HG03175 (cell line): ENCODE measurements at regions not wholly inside any gene's neighbourhood (a gene's known extent, or its start where the extent isn't known, plus 50 kb on each side); places are given as distances from the start of the nearest gene placed in this dataset.

Experiments
- ATAC-seq: cut with Tn5 transposase; IDR thresholded peaks from one replicate; pipeline ENCODE4 v1.9.1; 2021; ENCODE audit warnings: mild to moderate bottlenecking, moderate library complexity; ENCODE audit not compliant: unreplicated experiment

DNA sequence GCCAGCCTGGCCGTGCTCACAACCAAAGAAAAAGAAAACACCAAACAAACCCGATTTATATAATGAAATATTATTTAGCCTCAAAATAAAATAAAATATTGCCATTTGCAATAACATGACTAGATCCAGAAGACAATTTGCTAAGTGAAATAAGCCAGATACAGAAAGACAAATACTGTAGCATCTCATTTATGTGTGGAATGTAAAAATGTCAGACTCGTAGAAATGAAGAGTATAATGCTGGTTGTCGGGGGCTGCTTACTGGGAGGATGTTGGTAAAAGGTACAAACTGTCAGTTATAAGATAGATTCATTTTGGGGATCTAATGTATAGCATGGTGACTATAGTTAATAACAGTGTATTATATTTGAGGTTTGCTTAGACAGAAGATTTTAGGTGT, 269.7 kb downstream of the THBS2 start:
- no peak for ATAC-seq

DNA sequence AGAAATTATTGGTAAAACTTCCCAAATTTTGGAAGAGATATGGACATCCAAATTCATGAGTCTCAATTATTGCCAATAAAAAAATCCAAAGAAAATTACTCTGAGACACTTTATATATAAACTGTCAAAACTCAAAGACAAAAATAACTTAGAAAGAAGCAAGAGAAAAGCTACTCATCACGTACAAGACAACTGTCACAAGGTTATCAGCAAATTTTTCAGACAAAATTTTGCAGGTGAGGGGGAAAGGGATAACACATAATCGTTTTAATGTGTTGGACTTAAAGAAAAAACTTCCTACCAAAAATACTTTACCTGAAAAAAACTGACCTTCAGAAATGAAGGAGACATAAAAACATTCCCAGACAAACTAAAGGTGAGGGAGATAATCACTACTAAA, 272.5 kb downstream of the THBS2 start:
- no peak for ATAC-seq

GRCh38 chr6:168979254-168979653, 274.4 kb downstream of the THBS2 start:
- ATAC-seq: no peak

DNA sequence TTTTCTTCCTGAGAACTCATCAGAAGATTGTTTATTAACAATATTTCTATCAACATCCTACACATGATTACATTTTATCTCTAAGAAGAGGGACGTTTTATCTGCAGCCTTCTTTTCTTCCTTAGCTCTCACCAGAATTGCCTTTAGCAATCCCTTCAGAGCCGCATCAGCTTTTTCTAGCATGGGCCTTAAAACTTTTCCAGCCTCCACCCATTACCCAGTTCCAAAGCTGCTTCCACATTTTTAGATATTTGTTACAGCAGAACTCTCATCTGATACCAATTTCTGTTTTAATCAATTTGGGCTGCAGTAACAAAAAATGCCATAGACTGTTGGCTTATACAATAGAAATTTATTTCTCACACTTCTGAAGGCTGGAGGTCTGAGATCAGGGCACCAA, 281.5 kb downstream of the THBS2 start:
- no peak for ATAC-seq

DNA sequence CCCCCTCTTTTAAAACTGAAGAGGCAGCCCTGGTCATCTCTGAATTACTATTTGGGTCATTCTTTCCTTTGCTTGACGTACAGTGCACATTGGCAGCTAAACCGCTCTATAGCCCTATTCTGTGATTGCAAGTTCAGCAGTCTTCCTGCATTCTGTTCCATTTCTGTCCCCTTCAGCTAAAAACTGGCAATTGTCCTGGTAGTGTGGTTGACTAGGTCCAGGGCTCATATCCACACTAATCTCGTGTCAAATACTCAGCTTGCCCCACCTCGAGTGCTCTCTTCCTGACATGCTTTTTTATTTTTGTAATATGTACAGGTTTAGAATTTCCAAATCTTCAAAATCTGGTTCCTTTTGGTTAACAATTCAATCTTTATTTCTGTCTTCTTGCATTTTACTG, 282.1 kb downstream of the THBS2 start:
- ATAC-seq: no peak

DNA sequence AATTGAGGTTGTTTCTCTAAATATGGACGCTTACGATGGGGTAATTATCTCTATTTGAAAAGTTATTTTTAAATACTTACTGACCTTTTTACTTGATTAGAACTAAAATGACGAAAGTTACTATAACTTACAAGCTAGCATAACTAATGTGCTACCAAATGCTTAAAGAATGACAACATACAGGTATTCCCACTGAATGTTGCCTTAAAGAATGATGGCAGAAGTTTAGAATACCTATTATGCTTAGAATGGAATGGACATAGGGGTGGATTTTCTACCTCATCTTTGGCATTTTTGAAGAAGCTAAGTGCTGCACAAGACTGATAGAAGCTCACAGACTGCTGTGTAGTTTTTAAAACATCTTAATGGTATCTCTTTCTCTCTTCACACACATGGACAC, 284.8 kb downstream of the THBS2 start:
- no peak for ATAC-seq

GRCh38 chr6:168968228-168968627, 285.4 kb downstream of the THBS2 start:
- peak; percentile 70 for ATAC-seq

DNA sequence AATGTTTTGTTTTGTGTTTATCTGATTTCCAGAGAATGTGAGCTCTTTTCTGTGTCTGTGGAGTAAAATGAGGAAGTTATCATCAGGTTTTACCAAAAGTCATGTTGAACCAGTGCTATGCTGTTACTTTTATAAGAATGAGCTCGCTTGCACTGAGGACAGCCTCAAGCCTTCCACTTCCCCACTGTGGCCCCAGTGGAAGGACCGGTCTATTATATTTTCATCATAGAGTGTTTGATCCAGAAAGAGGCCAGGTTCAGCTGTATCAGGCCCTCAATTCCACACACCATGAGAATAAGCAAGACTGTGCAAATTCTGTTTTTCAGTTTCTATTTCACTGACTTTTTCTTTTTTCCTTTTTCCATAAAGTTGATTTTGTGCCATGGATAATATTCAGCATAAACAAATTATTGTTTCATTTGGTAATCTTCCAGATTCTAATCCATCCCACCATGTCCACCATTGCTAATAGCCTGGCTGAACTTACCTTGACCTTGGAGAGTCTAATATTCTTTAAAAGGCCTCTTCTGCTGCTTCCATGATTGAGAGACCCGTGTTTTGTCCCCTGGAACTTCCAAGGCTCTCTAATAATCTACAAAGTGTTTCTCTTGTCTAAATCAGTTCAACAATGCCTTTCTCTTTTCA, 286.2 kb downstream of the THBS2 start:
- ATAC-seq: no peak

DNA sequence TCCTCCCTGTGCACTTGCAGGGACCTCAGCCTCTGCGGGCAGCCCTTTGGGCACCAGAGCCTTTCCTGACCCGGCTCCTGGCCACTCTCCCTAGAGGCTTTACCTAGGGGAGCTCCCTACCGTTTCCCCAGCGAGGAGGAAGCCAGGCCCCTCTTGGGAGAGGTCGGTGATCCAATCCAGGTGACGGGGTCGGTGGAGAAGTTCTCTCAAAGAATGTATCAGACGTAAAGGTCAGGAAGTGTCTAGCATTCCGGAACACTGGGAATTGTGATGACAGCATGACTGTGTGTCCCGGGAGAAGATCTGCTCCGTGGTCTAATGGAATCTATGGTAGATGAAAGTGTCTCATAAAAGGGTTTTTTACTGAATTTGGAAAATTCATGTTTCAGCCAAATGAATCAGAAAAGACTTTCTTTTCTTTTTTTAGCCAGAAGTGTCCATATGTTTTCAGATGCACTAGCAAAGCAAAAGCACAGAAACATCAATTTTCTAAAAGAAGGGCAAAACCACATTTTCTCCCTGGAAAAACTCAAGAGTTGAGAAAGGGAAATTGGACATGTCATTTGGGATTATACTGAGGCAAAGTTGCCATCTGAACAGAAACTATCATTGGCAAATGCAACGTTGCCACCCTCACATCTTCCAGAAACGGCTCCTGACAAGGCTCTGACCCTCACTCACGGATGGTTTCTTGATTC, 289.4 kb downstream of the THBS2 start:
- ATAC-seq: no peak

DNA sequence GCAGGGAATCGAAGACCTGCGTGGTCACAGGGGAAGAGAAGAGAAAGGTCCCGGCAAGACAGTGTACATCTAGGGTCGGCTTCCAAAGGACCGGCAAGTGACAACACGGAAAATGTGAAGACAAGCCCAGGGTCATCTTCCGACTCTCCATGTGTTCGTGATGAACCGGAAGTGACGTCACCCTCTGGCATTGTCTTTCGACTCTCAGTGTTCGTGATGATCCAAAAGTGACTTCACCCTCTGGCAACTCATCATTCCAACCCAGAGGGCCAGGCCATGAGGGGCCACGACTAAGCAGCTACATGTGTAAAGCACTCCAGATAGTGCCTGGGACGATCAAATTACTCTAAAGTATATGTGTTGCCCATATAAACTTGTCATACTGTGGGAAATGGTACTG, 290.8 kb downstream of the THBS2 start:
- ATAC-seq: no peak

- ATAC-seq: no peak
These were observed 292.4 kb downstream of the THBS2 start for GRCh38 chr6:168961264-168961656.

- no peak for ATAC-seq
These were observed 292.9 kb downstream of the THBS2 start for GRCh38 chr6:168960551-168961263.

GRCh38 chr6:168959696-168960095, 293.9 kb downstream of the THBS2 start:
- no peak for ATAC-seq

- ATAC-seq: no peak
These were observed 296.5 kb downstream of the THBS2 start for GRCh38 chr6:168956884-168957730.

DNA sequence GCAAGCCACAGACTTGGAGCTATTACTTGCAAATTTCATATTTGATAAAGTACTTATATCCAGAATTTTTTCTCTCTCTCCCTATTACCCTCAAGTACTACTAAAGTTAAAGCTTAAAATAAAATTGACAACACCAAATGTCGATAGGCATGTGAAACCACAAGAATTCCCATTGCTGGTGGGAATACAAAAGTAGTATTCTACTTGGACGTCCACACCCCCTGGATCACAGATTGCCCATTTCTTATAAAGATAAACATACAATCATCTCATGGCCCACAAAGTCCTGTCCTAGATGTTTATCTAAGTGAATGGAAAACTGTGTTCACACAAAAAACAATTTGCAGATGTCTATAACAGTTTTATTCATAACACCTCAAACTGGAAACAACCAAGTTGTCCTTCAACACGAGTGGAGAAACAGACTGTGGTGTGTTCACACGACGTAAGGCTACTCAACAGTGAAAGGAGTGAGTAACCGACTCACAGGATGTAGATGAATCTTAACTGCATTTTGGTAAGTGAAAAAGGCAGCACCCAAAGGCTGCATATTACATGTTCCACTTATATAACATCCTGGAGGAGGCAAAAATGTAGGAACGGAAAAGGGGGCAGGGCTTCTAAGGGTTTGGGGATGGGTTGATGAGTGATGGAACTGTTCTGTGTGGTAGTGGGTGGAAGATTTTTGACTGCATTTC, 297.4 kb downstream of the THBS2 start:
- no peak for ATAC-seq

DNA sequence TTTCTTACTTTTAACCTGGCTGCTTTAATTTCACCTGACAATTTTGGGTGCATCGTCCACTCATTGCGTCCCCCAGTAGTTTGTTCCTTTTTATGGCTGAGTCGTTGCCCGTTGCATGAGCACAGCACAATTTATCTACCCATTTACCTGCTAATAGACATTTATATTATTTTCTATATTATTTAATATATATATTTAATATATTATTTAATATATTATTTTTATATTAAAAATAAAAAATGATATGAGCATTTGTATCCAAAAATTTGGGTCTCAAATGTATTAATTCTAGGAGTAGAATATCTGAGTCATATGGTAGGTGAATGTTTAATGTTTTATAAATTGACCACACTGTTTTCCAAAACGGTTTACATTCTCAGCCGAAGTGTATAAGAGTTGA, 300.2 kb downstream of the THBS2 start:
- no peak for ATAC-seq

DNA sequence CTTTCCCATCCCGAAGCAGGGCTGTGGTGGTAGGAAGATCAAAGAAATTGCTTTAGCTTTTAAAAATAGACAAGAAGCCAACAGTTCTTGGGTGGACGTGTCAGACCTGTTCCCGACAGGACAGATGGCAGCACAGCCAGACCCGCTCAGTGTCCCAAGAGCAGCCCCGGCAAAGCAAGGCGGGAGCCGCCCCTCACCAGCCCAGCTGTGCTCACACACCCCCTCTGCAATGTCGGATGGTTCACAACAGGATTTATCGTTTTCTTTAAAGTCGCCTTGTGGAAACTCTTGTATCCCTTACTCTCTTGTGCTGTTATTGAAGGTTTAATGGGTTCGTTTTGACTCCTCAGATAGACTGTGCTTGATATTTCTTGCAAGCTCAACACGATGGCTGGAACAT, 302.4 kb downstream of the THBS2 start:
- ATAC-seq: no peak

DNA sequence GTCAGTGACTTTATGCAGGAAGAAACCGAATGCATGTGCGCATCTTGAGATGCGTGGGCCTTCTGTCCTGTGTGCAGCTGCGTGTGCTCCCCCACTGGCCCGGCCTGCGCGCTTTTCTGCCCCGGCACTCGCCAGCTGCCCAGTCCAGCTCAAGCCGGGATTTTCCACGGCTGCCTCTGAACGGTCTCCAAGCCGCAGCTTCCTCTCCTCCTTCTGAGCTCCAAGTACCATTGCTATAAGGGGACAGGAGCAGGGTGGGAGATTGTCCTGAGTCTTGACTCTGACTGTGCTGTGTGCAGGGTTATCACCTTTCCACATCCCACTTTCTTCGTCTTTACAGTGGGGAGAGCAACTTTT, 302.8 kb downstream of the THBS2 start:
- ATAC-seq: no peak

- ATAC-seq: no peak
These were observed 303.4 kb downstream of the THBS2 start for GRCh38 chr6:168949981-168950857.

DNA sequence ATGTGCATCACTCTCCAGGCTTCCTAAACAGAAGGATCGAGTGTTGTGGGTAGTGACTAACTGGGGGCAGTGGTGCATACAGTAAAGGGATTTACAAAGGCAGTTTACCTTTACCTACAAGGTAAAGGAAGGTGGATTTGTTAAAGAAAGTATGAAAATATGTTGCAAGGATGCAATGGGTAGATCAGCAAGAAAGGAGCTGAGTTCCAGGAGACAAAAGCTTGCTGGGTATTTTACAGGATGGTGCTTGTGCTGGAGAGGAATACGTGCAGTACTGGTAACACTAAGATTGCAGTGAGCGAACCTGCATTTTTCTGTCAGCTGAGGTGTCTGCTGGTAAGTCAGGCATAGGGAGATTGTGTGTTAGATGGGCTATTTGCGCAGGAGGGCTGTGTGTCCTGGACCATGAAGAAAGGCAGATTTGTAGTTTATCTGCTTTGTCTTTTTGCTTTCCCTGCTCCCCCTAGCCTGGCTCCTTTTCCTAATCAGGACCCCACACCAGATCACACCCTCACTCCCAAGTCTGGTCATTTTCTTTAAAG, 304.6 kb downstream of the THBS2 start:
- ATAC-seq: no peak
